Neural crest cell (in vitro differentiated cells): ENCODE measurements at regions not wholly inside any gene's neighbourhood (a gene's known extent, or its start where the extent isn't known, plus 50 kb on each side); places are given as distances from the start of the nearest gene placed in this dataset.

Source experiments
- DNase-seq: peaks from one replicate; pipeline ENCODE4 v3.0.0; 2021; ENCODE audit warnings: low read depth, mixed read lengths, low spot score
- H3K27ac Mint-ChIP-seq: one replicate; pipeline ENCODE4 v1.8.0; 2021; ENCODE audit warnings: mild to moderate bottlenecking, mixed read lengths; ENCODE audit not compliant: unreplicated experiment
- H3K27me3 Mint-ChIP-seq: 2 replicates; pipeline ENCODE4 v1.8.0; 2021; ENCODE audit warnings: low read depth, mild to moderate bottlenecking, mixed read lengths
- H3K36me3 Mint-ChIP-seq: 2 replicates; pipeline ENCODE4 v1.8.0; 2021; ENCODE audit warnings: low read depth, mild to moderate bottlenecking, mixed read lengths
- H3K4me1 Mint-ChIP-seq: 2 replicates; pipeline ENCODE4 v1.8.0; 2021; ENCODE audit warnings: mixed read lengths
- H3K4me3 Mint-ChIP-seq: one replicate; pipeline ENCODE4 v1.8.0; 2021; ENCODE audit warnings: mild to moderate bottlenecking, mixed read lengths
- H3K9me3 Mint-ChIP-seq: 2 replicates; pipeline ENCODE4 v1.8.0; 2021; ENCODE audit warnings: mixed read lengths
- TF ChIP-seq, protein P1 (sequence below): fragments of 200-600 bp; sonication (generic); conservative IDR thresholded peaks from 2 replicates; pipeline ENCODE4 v1.5.0; 2021; ENCODE audit warnings: antibody characterized with exemption, mild to moderate bottlenecking

DNA sequence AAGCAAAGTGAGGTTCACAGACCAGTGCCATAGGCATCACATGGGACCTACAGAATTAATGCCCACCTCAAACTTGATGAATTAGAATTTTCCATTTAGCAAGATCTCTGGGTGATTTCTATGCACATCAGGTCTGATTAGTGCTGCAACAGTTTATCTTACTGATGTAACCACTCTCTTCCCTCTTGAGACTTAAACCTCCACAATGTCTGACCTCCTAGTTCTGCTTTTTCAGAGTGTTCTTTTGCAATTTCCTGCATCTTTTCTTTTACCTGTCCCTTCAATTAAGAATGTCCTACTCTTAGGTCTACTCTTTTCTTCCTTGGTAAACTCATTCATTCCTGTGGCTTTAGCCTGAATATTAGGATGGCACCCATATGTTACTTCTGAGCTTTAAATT is 615.3 kb downstream of the TFAP2A start:
- Mint-ChIP-seq H3K4me1 (peaks cover 13% of the 10 kb centered on the region), H3K9me3 (peaks cover 2% of the 10 kb centered on the region), H3K4me3 (no peak overlapping the region), H3K36me3 (no peaks in the 10 kb centered on the region), H3K27me3 (no peaks in the 10 kb centered on the region), H3K27ac (no peak overlapping the region)
- TF ChIP-seq, protein P1, sequence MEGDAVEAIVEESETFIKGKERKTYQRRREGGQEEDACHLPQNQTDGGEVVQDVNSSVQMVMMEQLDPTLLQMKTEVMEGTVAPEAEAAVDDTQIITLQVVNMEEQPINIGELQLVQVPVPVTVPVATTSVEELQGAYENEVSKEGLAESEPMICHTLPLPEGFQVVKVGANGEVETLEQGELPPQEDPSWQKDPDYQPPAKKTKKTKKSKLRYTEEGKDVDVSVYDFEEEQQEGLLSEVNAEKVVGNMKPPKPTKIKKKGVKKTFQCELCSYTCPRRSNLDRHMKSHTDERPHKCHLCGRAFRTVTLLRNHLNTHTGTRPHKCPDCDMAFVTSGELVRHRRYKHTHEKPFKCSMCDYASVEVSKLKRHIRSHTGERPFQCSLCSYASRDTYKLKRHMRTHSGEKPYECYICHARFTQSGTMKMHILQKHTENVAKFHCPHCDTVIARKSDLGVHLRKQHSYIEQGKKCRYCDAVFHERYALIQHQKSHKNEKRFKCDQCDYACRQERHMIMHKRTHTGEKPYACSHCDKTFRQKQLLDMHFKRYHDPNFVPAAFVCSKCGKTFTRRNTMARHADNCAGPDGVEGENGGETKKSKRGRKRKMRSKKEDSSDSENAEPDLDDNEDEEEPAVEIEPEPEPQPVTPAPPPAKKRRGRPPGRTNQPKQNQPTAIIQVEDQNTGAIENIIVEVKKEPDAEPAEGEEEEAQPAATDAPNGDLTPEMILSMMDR = no peak
- DNase-seq = no peak

DNA sequence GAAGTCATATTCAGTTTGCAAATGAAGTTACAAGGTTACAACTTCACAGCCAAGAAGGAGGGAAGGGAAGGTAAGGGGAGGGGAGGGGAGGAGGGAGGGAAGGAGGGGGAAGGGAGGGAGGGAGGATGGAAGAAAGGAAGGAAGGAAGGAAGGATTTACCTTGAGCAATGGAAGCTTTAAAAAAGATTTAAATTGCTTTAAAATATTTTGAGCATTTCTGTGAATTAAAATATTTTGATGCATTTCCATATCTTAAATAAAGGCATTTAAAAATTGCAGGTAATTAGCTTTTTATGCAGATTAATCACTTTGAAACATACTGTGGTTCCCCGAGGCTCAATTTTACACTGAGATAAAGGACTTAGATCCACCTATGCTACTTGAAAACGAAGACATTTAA is 618.0 kb downstream of the TFAP2A start:
- Mint-ChIP-seq H3K36me3 (no peaks in the 10 kb centered on the region), H3K9me3 (no peaks in the 10 kb centered on the region), H3K27ac (no peak overlapping the region), H3K4me1 (peaks cover 14% of the 10 kb centered on the region), H3K4me3 (no peak overlapping the region), H3K27me3 (no peaks in the 10 kb centered on the region)
- DNase-seq = no peak
- TF ChIP-seq, protein P1 = no peak

DNA sequence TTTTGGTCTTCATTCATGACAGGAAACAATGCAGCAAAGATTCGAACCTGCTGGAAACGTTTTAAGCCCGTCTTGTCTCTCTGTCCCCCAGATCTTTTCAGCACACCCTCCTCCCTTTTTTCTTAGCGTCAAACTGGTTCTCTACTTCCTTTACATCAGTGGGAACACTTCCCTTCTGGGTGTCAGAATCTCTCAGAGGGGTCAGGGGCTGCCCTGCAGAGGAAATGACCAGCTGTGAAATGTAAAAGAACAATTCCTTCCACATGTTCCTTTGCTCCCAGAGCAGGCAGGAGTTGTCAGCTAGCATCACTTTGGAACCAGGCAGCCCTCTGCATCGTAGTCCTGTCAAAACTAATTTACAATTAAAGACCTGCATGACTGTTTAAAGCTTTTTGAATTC is 619.0 kb downstream of the TFAP2A start:
- Mint-ChIP-seq H3K27me3 (no peaks in the 10 kb centered on the region), H3K9me3 (no peaks in the 10 kb centered on the region), H3K4me3 (no peak overlapping the region), H3K36me3 (no peaks in the 10 kb centered on the region), H3K4me1 (peaks cover 14% of the 10 kb centered on the region), H3K27ac (peak overlapping the region; percentile 78)
- no peak for DNase-seq
- TF ChIP-seq, protein P1 = no peak

DNA sequence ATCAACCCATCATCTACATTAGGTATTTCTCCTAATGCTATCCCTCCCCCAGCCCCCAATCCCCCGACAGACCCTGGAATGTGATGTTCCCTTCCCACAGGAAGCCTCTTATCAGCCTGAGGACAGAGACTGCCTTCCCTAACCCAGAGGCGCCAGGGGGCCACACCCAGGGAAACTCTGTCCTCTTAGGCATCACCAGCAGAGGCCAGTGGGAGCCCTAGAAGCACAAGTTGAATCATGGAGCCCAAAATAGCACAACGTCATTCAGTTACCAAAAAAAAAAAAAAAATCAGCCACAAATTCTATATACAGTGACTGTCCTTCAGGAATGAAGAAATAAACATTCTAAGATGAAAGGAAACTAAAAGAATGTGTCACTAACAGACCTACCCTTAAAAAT is 625.7 kb downstream of the TFAP2A start:
- no peaks in the 10 kb centered on the region for H3K27me3 Mint-ChIP-seq
- H3K27ac Mint-ChIP-seq = no peak overlapping the region
- H3K9me3 Mint-ChIP-seq = no peaks in the 10 kb centered on the region
- TF ChIP-seq, protein P1 = no peak
- no peaks in the 10 kb centered on the region for H3K36me3 Mint-ChIP-seq
- DNase-seq = no peak
- H3K4me1 Mint-ChIP-seq = peaks cover 11% of the 10 kb centered on the region
- no peak overlapping the region for H3K4me3 Mint-ChIP-seq

DNA sequence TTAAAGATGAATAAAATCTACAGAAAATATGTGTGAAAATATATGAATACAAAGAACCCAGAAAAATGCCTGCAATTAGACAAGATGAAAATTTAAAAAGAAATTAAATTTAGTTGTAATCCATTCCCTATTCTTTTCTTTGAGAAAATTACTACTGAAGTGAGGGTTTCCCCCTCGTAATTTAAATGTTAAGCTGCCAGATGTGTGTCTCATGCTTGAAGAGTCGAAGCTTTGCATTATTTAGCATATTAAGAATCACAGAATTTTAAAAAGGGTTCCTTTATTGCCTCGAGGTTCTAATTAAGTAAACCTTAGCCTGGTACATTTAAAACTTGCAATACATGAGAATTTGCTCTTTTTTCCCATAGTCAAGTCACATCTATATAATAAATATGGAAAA is 630.1 kb downstream of the TFAP2A start:
- H3K9me3 Mint-ChIP-seq = no peaks in the 10 kb centered on the region
- H3K27me3 Mint-ChIP-seq = no peaks in the 10 kb centered on the region
- peaks cover 11% of the 10 kb centered on the region for H3K4me1 Mint-ChIP-seq
- DNase-seq = no peak
- TF ChIP-seq, protein P1 = no peak
- no peak overlapping the region for H3K4me3 Mint-ChIP-seq
- H3K27ac Mint-ChIP-seq = no peak overlapping the region
- H3K36me3 Mint-ChIP-seq = no peaks in the 10 kb centered on the region

DNA sequence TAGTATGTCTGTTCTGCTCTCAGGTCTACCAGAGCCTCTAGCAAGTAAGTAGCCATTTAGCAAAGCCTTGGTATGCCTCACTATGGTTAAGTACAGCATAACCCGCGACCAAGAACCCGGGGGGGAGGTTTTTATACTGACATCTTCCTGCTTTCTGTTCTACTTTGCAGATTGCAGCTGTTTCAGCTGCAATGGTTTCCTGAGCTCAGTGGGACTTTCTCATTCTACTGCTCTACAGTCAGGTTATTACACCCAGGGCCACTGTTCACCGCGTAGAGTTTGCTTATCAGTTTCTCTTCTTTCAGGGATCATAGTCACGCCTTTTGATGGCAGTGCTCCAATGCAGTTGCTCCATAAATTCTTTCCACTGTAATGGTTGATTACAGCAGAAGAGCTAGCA is 631.3 kb downstream of the TFAP2A start:
- Mint-ChIP-seq H3K27ac (no peak overlapping the region), H3K27me3 (no peaks in the 10 kb centered on the region), H3K4me1 (peaks cover 11% of the 10 kb centered on the region), H3K4me3 (no peak overlapping the region), H3K36me3 (no peaks in the 10 kb centered on the region), H3K9me3 (no peaks in the 10 kb centered on the region)
- TF ChIP-seq, protein P1 = no peak
- no peak for DNase-seq
